Ovary (tissue), 3 donors: ENCODE measurements at regions not wholly inside any gene's neighbourhood (a gene's known extent, or its start where the extent isn't known, plus 50 kb on each side); places are given as distances from the start of the nearest gene placed in this dataset.

Experiments
- CTCF ChIP-seq, 3 donors: fragments of 450-650 bp in 2 of 3; fragments of 200-600 bp in 1 of 3; IDR thresholded peaks; one replicate each; pipeline versions ENCODE4 v1.5.1 to v1.8.0; 2016 to 2022; ENCODE audit warnings: antibody characterized with exemption in 3 of 3, mild to moderate bottlenecking in 1 of 3
- EP300 ChIP-seq: sonication (generic); formaldehyde crosslinking; IDR thresholded peaks from one replicate; pipeline ENCODE4 v1.6.1; 2017; ENCODE audit warnings: antibody characterized with exemption
- donor health status: DM: no; HTN: no; CAD: no.

- TF ChIP-seq CTCF (IDR thresholded peaks at IDR 0.05) (no peak), EP300 (no peak)
Observed at GRCh38 chr4:60794372-60794771, 405.8 kb upstream of the ADGRL3 start.
